ENCODE measurements at regions not wholly inside any gene's neighbourhood (a gene's known extent, or its start where the extent isn't known, plus 50 kb on each side); places are given as distances from the start of the nearest gene placed in this dataset.

- Histone ChIP-seq H3K4me2 (ENCODE audit: insufficient read depth, low read length) (no peak overlapping the region), H3K27me3 (ENCODE audit: control insufficient read depth in 2 of 2, insufficient read depth in 2 of 2, low read length in 2 of 2) (no peaks in the 10 kb centered on the region), H3K9ac (replicated peaks; ENCODE audit: extremely low read depth, insufficient read depth, low read length) (no peak overlapping the region), H3K27ac (ENCODE audit: insufficient read depth, low read depth, low read length) (no peak overlapping the region), H2AFZ (ENCODE audit: low read depth, low read length) (no peak overlapping the region), H3K4me1 (ENCODE audit: control insufficient read depth, extremely low read depth, insufficient read depth, low read length) (no peaks in the 10 kb centered on the region), H3K9me1 (replicated peaks; ENCODE audit: control insufficient read depth, extremely low read depth, insufficient read depth, low read length) (no peaks in the 10 kb centered on the region), H3K79me2 (ENCODE audit: control insufficient read depth, insufficient read depth, low read length) (no peaks in the 10 kb centered on the region), H3K36me3 (ENCODE audit: control insufficient read depth in 2 of 2, extremely low read depth in 1 of 2, insufficient read depth in 2 of 2, low read length in 2 of 2) (no peaks in the 10 kb centered on the region), H3K9me3 (replicated peaks; ENCODE audit: control insufficient read depth, insufficient read depth, low read length) (peaks cover 2% of the 10 kb centered on the region), H4K20me1 (replicated peaks; ENCODE audit: control insufficient read depth, extremely low read depth, insufficient read depth, low read length) (no peaks in the 10 kb centered on the region), H3K4me3 (replicated peaks in 1 of 3; ENCODE audit: insufficient read depth in 1 of 3, low read depth in 1 of 3, low read length in 3 of 3) (no peak overlapping the region)
- ChIA-PET CTCF (no interaction called here), POLR2A (no interaction called here)
- dilution Hi-C loops (cut with MboI; ENCODE audit: extremely low pct_ligation_motif_present, low sequenced_read_pairs) (no loop called here), intact Hi-C loops (cut with micrococcal nuclease) (no loop called here)
- DNase-seq (ENCODE audit: low read depth, low spot score) (no peak), FAIRE-seq (no peak)
- TF ChIP-seq POLR2AphosphoS5 (IDR thresholded peaks at IDR 0.05; ENCODE audit: insufficient read depth, low read depth, low read length): no peak
- TF ChIP-seq, protein P1, sequence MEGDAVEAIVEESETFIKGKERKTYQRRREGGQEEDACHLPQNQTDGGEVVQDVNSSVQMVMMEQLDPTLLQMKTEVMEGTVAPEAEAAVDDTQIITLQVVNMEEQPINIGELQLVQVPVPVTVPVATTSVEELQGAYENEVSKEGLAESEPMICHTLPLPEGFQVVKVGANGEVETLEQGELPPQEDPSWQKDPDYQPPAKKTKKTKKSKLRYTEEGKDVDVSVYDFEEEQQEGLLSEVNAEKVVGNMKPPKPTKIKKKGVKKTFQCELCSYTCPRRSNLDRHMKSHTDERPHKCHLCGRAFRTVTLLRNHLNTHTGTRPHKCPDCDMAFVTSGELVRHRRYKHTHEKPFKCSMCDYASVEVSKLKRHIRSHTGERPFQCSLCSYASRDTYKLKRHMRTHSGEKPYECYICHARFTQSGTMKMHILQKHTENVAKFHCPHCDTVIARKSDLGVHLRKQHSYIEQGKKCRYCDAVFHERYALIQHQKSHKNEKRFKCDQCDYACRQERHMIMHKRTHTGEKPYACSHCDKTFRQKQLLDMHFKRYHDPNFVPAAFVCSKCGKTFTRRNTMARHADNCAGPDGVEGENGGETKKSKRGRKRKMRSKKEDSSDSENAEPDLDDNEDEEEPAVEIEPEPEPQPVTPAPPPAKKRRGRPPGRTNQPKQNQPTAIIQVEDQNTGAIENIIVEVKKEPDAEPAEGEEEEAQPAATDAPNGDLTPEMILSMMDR (IDR thresholded peaks at IDR 0.05; ENCODE audit: extremely low read depth in 1 of 2, insufficient read depth in 1 of 2, low read depth in 1 of 2, low read length in 2 of 2): no peak
- TF ChIP-seq JUN (IDR thresholded peaks at IDR 0.05; ENCODE audit: borderline replicate concordance, insufficient read depth, insufficient read length, low read depth): no peak
- TF ChIP-seq MYC (IDR thresholded peaks at IDR 0.05; ENCODE audit: low read depth, low read length): no peak
- no peak for TF ChIP-seq EZH2 (IDR thresholded peaks at IDR 0.05; ENCODE audit: borderline replicate concordance, low read depth, low read length, severe bottlenecking)
- no peak for TF ChIP-seq POLR2A (IDR thresholded peaks at IDR 0.05; ENCODE audit: low read depth, low read length)
- TF ChIP-seq, protein P2, sequence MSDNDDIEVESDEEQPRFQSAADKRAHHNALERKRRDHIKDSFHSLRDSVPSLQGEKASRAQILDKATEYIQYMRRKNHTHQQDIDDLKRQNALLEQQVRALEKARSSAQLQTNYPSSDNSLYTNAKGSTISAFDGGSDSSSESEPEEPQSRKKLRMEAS (IDR thresholded peaks at IDR 0.05; ENCODE audit: insufficient read depth, insufficient read length): no peak
- no peak for TF ChIP-seq FOS (IDR thresholded peaks at IDR 0.05; ENCODE audit: borderline replicate concordance, insufficient read depth, low read length)
- TF ChIP-seq GATA2 (IDR thresholded peaks at IDR 0.05; ENCODE audit: insufficient read depth, insufficient read length, low read depth, low read length): no peak
- BruUV-seq (replicated peaks): no TSS peak
Measured at GRCh38 chr1:4062992-4063391, 162.9 kb upstream of the C1orf174 start.
